ENCODE measurements at regions not wholly inside any gene's neighbourhood (a gene's known extent, or its start where the extent isn't known, plus 50 kb on each side); places are given as distances from the start of the nearest gene placed in this dataset.

GRCh38 chrX:28180096-28180495 lies 198.8 kb upstream of the DCAF8L1 start (continued):
- TF ChIP-seq GLMP (CRISPR knock-in tag; IDR thresholded peaks at IDR 0.05; ENCODE audit: borderline replicate concordance) (no peak), ZNF205 (CRISPR knock-in tag; IDR thresholded peaks at IDR 0.05) (no peak), ATF7-NPFF (CRISPR knock-in tag; IDR thresholded peaks at IDR 0.05; ENCODE audit: low read depth) (no peak), ZNF251 (CRISPR knock-in tag; IDR thresholded peaks at IDR 0.05) (no peak), ZNF564 (CRISPR knock-in tag; IDR thresholded peaks at IDR 0.05) (no peak), ZHX1 (CRISPR knock-in tag; IDR thresholded peaks at IDR 0.05; ENCODE audit: low read depth) (no peak), ARID2 (CRISPR knock-in tag; IDR thresholded peaks at IDR 0.05; ENCODE audit: borderline replicate concordance) (no peak)

DNA sequence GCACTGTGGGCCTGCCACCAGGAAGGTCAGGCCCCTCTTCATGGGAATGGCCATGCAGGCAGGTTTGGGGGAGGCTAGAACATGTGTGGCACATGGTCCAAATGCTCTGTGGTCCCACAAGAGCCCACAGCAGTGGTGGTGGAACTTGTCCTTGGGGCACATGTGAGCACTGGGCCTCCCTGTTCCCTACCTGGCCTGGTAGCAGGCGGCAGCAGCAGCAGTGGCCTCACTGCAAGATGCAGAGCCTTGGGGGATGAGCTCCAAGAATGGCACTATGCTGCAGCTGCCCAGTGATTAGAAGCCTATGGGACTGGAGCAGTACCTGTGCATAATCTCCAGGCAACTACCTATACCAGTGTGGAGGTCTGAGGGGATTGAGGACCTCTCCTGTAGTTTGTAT lies 197.0 kb upstream of the DCAF8L1 start:
- no peak overlapping the region for H3K4me2 ChIP-seq (ENCODE audit: low read depth, low read length)
- no peaks in the 10 kb centered on the region for H3K36me3 ChIP-seq (replicated peaks in 1 of 2; ENCODE audit: control insufficient read depth in 1 of 2, insufficient read depth in 2 of 2, low read length in 2 of 2)
- no peak overlapping the region for H3K9ac ChIP-seq (ENCODE audit: insufficient read depth, low read depth, low read length)
- H3K27ac ChIP-seq (ENCODE audit: extremely low read length, insufficient read depth, low read length) = no peak overlapping the region
- intact Hi-C loops (cut with micrococcal nuclease; ENCODE audit: unreplicated experiment) (loop anchor here (5.0 to 10.0 kb wide), 2 partner anchors 914 to 1057 kb away; no protein-coding TSS in a partner anchor), in situ Hi-C loops (cut with HindIII; ENCODE audit: extremely low pct_ligation_motif_present, low pct_unique_long_range_greater_than_20kb) (no loop called here)
- no peak overlapping the region for H2AFZ ChIP-seq (ENCODE audit: low read length)
- no peaks in the 10 kb centered on the region for H3K27me3 ChIP-seq (ENCODE audit: control insufficient read depth in 1 of 2, insufficient read depth in 2 of 2, low read length in 2 of 2)
- ATAC-seq (no peak), DNase-seq (ENCODE audit: low spot score) (no peak), FAIRE-seq (no peak)
- ChIA-PET POLR2A (no interaction called here), CTCF (ENCODE audit: low intra/inter-chr PET ratio, low total read pairs) (no interaction called here)
- TF ChIP-seq ZNF501 (CRISPR knock-in tag; IDR thresholded peaks at IDR 0.05) = no peak
- TF ChIP-seq SMC3 (IDR thresholded peaks at IDR 0.05; ENCODE audit: low read length) = no peak
- no peak for TF ChIP-seq CHD2 (IDR thresholded peaks at IDR 0.05; ENCODE audit: low read depth, low read length)
- no peak for TF ChIP-seq TEAD3 (CRISPR knock-in tag; optimal IDR thresholded peaks at IDR 0.05; ENCODE audit: borderline replicate concordance)
- TF ChIP-seq ZBTB20 (CRISPR knock-in tag; IDR thresholded peaks at IDR 0.05; ENCODE audit: borderline replicate concordance, low read depth) = no peak
- TF ChIP-seq IRF2 (CRISPR knock-in tag; IDR thresholded peaks at IDR 0.05) = no peak
- H4K20me1 ChIP-seq (ENCODE audit: insufficient read depth, low read length) = no peaks in the 10 kb centered on the region
- BruUV-seq (replicated peaks) = no TSS peak
- no peaks in the 10 kb centered on the region for H3K9me3 ChIP-seq (ENCODE audit: low read length)
- H3K79me2 ChIP-seq (ENCODE audit: insufficient read depth, low read length) = no peaks in the 10 kb centered on the region
- no CpG with 5 or more reads among the region's 1 CpG for WGBS (ENCODE audit: low lambda C conversion rate)
- no peak overlapping the region for H3K4me3 ChIP-seq (replicated peaks in 1 of 3; ENCODE audit: insufficient read depth in 1 of 3, low read depth in 2 of 3, low read length in 3 of 3)
- H3K4me1 ChIP-seq (ENCODE audit: insufficient read depth, low read length) = no peaks in the 10 kb centered on the region
